Stimulated activated naive CD8-positive, alpha-beta T cell treated with anti-CD3 and anti-CD28 coated beads, Interleukin-15, amount 100 ng/mL, for 72 hours (primary cell): ENCODE measurements at regions not wholly inside any gene's neighbourhood (a gene's known extent, or its start where the extent isn't known, plus 50 kb on each side); places are given as distances from the start of the nearest gene placed in this dataset.

ENCODE experiments used
- ATAC-seq: fragments of 150-1000 bp; cut with Tn5 transposase; 2 replicates; pipeline ENCODE4 v1.10.0; 2021; ENCODE audit warnings: mild to moderate bottlenecking, moderate library complexity
- DNase-seq, 2 donors: peaks; one replicate each; pipeline ENCODE4 v3.0.0; 2021 to 2022
- H3K27ac Mint-ChIP-seq, 2 donors: one replicate each; pipeline ENCODE4 v1.8.0; 2022; ENCODE audit warnings: mild to moderate bottlenecking in 2 of 2, mixed read lengths in 2 of 2, moderate library complexity in 2 of 2
- H3K27me3 Mint-ChIP-seq: one replicate; pipeline ENCODE4 v1.8.0; 2022; ENCODE audit warnings: mixed read lengths
- H3K4me1 Mint-ChIP-seq: one replicate; pipeline ENCODE4 v1.8.0; 2022; ENCODE audit warnings: mild to moderate bottlenecking, mixed read lengths
- H3K4me3 Mint-ChIP-seq, 2 donors: one replicate each; pipeline ENCODE4 v1.8.0; 2022; ENCODE audit warnings: mild to moderate bottlenecking in 2 of 2, mixed read lengths in 2 of 2, moderate library complexity in 1 of 2
- H3K9me3 Mint-ChIP-seq, 2 donors: one replicate each; pipeline ENCODE4 v1.8.0; 2022; ENCODE audit warnings: mixed read lengths in 2 of 2

DNA sequence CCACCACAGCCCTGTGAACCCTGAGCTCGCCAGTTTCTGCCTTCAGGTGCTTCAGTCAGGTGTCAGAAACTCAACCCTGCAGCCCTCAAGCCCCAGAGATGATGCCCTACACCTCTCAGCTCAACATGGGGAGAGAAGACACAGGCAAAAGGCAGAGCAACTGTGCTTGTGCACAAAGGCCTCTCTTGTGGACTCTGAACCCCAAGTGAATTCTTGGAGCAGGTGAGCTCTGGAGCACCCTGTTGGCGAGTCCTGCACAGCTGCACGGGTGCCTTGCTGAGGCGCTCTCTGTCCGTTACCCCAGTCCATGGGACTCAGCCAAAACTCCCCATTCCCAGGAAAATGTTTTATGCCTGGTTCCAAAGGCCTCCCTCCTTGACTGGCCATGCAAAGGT, 197.0 kb downstream of the KLF13 start:
- no peak overlapping the region for H3K27ac Mint-ChIP-seq
- no peak overlapping the region for H3K4me3 Mint-ChIP-seq
- ATAC-seq (no peak), DNase-seq (no peak)
- H3K9me3 Mint-ChIP-seq: no peaks in the 10 kb centered on the region
- peaks cover 16% of the 10 kb centered on the region for H3K27me3 Mint-ChIP-seq
- H3K4me1 Mint-ChIP-seq: no peaks in the 10 kb centered on the region

DNA sequence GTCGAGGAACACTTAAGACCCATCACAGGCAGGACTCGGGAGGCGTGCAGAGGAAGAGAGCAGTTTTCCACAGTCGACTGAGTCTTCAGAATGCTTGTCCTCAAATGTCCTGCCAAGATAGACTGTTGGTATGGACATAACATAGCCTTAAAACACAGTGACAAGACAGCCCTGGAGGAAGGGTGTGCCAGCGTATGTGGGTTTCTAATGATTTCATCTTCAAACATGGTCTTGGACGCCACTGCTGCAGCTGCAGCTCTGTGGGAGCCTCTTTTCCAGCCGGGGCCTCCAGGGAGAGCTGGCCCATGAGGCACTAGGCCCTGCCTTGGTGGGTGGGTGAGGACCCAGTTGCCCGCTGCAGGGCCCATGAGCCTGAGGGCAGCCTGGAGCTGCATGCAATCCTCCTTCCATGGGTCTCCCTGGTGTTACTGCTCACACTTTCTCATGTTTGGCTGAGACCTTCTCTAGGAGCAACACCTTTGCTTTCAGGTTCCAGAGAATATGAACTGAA, 198.6 kb downstream of the KLF13 start:
- no peak overlapping the region for H3K4me3 Mint-ChIP-seq
- H3K27me3 Mint-ChIP-seq: peaks cover 24% of the 10 kb centered on the region
- no peaks in the 10 kb centered on the region for H3K4me1 Mint-ChIP-seq
- H3K9me3 Mint-ChIP-seq: no peaks in the 10 kb centered on the region
- H3K27ac Mint-ChIP-seq: no peak overlapping the region
- no peak for ATAC-seq
- no peak for DNase-seq

DNA sequence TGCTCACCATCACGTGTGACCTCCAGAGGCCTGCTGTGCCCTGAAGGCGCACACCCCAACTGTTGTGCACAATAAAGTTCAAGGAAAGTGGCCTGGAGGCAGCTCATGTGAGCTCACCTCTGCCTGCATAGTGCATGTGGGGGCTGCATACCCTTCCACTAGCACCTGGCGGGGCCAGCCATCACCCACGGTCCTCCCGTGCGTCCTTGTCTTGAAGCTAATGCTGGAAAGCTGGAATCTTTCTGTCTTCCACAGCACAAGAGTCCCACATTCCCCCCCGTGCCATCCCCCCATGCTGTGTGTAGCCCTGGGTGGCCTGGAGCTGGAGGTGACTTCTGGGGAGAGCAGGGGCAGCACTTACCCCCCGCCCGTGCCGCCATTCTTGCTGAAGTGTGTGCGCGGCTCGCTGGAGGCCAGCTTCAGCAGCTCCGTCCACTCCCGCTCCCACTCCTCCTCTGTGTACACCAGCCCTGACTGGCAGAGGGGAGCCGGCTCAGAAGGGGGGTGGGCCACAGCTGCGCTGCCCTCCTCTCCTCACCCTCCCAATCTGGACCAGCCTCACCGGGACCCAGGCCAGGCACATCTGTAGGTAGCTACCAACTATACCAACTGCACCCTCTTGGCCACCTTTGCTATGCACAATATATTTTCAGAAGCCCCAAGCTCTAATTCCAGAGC, 199.5 kb downstream of the KLF13 start:
- no peaks in the 10 kb centered on the region for H3K9me3 Mint-ChIP-seq
- DNase-seq (no peak), ATAC-seq (no peak)
- H3K4me1 Mint-ChIP-seq: no peaks in the 10 kb centered on the region
- peak overlapping the region in 1 of 2 donors; percentile 16 for H3K27ac Mint-ChIP-seq
- peaks cover 28% of the 10 kb centered on the region for H3K27me3 Mint-ChIP-seq
- no peak overlapping the region for H3K4me3 Mint-ChIP-seq

DNA sequence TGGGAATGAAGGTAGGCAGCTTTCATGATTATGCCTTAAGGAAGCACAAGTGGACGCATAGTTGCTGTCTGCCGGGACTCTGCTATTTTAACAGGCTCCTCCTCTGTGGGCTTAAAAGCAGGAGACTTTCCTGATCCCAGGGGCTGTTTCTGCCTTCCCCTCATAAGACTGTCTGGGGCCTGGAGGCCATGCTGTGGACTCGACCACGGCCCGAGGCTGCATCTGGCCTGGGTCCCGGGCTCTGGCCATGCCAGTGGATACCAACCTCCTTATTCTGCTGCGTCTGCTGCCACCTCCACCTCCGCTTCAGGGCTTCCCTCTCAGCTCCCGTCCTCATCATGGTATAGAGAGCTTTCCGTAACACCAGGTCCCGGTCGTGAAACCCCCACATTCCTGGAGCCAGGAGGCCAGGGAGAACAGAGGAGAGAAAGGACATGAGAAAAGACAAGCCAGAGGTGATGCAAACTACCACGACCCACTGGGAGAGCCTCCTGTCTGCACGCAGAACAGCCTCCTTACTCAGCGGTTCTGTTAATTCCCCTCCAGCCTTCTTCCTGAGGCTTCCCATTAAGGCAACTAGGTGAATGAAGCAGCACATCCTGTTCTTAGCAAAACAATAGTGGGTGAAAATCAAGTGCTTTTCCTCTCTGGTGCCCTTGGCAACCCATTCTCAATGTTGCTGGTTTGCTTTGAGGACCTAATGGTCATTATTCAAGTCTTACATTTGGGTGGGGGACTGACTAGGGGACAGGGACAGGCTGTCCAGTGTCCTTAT, 200.5 kb downstream of the KLF13 start:
- peaks cover 0 to 4% of the 10 kb centered on the region in 2 donors for H3K9me3 Mint-ChIP-seq
- peaks cover 37% of the 10 kb centered on the region for H3K27me3 Mint-ChIP-seq
- no peak overlapping the region for H3K27ac Mint-ChIP-seq
- ATAC-seq (no peak), DNase-seq (no peak)
- no peak overlapping the region for H3K4me3 Mint-ChIP-seq
- no peaks in the 10 kb centered on the region for H3K4me1 Mint-ChIP-seq

DNA sequence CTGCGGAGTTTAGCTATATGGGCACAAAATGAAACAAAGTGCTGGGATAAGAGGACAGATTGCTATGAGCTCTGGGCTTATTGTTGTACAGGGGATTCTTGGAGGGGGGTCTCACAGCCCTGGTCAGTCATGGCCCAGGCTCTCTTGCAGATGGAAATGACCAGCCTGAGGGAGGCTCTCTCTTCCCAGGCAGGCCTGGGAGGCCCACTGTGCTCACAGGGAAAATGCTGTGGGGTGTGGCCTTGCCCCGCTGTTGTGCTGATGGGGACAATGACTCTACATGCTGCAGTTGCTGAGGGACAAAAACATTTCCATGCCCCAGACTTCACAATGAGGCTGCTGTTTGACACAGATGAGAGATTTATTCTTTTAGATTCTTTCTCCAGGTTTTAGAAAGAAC, 202.2 kb downstream of the KLF13 start:
- H3K4me1 Mint-ChIP-seq: no peaks in the 10 kb centered on the region
- peaks cover 34% of the 10 kb centered on the region for H3K27me3 Mint-ChIP-seq
- no peak for ATAC-seq
- DNase-seq: no peak
- no peak overlapping the region for H3K4me3 Mint-ChIP-seq
- H3K27ac Mint-ChIP-seq: no peak overlapping the region
- peaks cover 1 to 7% of the 10 kb centered on the region in 2 donors for H3K9me3 Mint-ChIP-seq

DNA sequence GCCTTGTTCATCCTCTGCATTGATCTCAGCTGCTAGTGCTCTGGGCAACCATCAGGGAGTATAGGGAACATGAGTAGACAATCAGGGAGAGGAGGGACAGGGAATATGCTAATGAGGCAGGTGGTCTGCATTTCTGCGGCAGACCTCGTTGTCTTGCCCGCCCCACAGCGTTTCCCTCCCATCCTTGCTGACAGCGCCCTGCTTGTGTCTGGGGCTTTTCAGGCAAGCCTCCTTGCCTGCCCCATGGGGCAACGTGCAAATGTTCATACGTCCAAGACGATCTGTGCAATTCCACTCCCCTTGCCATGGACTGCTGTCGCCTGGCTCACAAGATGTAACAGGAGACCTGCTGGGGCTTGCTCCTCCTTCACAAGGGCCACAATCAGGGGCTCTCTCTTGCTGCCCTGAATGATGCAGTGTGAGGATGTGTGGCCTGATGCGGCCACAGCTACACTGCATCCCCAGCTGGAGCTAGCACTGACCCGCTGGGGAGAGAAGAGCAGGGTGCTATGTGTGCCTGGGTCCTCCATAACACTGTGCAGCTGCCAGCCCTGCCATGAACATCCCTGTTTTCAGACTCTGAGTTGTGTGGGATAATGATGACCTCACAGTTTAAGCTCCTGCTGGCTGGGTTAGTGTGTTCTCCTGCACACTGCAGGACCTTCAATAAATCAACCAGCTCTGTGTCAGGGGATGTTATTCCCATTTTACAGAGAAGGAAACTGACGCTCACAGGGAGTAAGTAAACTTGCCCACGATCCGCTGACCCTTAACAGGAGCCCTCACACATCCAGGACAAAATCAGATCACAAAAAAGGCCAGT, 211.3 kb downstream of the KLF13 start:
- Mint-ChIP-seq H3K4me1 (no peaks in the 10 kb centered on the region), H3K27ac (no peak overlapping the region), H3K27me3 (peaks cover 70% of the 10 kb centered on the region), H3K4me3 (no peak overlapping the region), H3K9me3 (peaks cover 0 to 9% of the 10 kb centered on the region in 2 donors)
- ATAC-seq: no peak
- no peak for DNase-seq

DNA sequence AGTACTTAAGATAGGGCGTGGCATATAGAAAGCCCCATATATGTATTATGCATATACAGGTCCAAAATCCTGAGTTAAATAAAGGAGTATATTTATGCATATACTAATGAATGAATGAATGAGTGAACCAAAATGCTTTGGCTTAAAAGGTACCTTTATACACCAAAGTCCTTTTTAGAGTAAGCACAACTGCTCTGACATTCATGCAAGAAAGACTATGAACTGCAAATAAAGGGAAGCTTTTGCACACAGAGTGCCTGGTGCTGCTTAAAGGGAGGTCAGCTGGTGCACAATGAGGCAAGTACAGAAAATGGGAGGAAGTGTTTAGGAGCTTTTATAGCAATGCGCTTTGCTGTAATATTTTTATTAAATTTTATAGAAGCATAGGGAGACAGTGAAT, 214.0 kb downstream of the KLF13 start:
- no peak for DNase-seq
- Mint-ChIP-seq H3K9me3 (no peaks in the 10 kb centered on the region), H3K27ac (no peak overlapping the region), H3K27me3 (peaks cover 71% of the 10 kb centered on the region), H3K4me1 (peaks cover 14% of the 10 kb centered on the region), H3K4me3 (no peak overlapping the region)
- ATAC-seq: no peak

DNA sequence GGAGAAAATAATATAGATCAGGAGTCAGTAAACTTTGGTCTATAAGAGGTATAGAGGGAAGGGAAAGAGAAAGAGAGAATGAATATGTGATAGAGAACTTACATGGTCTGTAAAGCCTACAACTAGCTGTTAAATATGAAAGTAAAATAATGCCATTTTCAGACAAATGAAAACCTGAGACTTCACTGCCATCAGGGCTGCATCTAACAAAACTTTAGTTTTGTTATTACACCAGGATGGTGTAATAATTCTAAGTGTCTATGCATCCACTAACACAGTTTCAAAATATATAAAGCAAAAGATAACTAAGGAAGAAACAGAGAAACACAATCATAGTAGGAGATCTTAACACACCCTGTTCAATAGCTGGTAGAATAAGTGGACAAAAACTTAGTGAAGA, 217.7 kb downstream of the KLF13 start:
- ATAC-seq (no peak), DNase-seq (no peak)
- no peaks in the 10 kb centered on the region for H3K9me3 Mint-ChIP-seq
- no peak overlapping the region for H3K4me3 Mint-ChIP-seq
- H3K4me1 Mint-ChIP-seq: peaks cover 17% of the 10 kb centered on the region
- peaks cover 75% of the 10 kb centered on the region for H3K27me3 Mint-ChIP-seq
- H3K27ac Mint-ChIP-seq: no peak overlapping the region

DNA sequence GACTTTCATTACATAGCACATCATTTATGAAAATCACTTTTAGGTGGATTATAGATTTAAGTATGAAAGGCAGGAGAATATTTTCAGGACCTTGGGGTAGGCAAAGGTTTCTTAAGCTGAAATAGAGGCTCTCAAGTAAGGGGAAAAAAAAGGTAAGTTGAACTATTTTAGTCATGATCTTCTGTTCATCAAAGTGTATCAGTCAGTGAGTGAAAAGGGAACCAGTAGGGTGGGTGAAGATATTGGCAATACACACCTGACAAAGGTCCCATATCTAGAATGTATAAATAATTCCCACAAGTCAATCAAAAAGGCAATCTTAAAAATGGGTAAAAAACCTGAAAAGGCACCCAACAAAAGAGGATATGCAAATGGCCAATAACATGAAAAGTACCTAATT, 218.6 kb downstream of the KLF13 start:
- H3K4me1 Mint-ChIP-seq: peaks cover 20% of the 10 kb centered on the region
- H3K4me3 Mint-ChIP-seq: no peak overlapping the region
- peaks cover 76% of the 10 kb centered on the region for H3K27me3 Mint-ChIP-seq
- H3K27ac Mint-ChIP-seq: no peak overlapping the region
- DNase-seq: no peak
- ATAC-seq: no peak
- H3K9me3 Mint-ChIP-seq: no peaks in the 10 kb centered on the region

DNA sequence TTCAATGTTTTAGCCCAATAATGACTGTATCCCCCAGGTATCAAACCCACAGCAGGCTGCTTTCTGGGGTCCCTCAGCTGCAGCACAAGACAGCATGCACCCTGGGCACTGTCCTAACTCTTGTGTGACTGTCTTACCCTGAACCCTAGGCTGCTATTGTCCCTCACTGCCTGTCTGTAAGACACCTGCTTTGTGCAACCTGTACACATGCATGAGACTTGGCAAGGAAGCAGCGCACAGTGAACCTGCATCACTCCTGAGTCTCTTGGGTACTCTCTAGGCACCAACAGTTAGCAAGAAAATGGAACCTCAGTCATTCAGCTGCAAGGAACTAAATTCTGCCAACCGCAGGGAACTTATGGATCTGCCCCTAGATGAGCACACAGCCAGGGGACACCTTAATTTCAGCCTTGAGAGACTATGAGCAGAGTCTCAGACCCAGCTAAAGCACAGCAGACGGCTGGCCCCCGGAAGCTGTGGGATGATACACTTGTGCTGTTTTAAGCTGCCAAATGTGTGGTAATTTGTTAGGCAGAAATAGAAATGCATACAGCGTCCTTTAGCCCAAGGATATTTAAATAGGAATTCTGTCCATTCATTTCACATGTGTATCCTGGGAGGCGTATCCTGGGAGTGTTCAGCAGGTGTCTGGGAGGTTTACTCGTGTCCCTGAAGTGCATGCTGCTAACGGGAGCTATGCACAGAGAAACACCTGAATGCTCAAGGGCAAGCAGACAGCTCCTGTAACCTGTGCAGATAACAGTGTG, 223.8 kb downstream of the KLF13 start:
- Mint-ChIP-seq H3K9me3 (no peaks in the 10 kb centered on the region), H3K4me3 (no peak overlapping the region), H3K4me1 (peaks cover 23% of the 10 kb centered on the region), H3K27ac (peak overlapping the region in 1 of 2 donors; percentile 51), H3K27me3 (peaks cover 58% of the 10 kb centered on the region)
- no peak for DNase-seq
- no peak for ATAC-seq

DNA sequence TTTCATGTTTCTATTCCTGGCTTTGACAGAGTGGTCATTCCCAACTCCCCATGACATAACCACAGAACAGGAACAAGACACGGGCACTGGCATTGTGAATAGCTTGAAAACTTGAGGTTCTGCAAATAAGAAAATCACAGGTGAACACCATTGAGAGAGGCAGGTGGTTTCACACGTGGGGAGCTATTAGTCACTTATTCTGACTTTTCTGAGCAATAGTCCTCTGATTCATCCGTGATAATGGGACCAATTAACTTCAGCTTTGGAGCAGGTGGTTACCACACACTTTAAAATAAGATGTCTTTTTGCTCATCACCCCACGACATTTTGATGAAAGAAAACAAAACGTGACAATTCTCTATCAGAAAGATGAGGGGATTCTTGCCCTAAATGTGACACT, 224.7 kb downstream of the KLF13 start:
- peak; percentile 98 for ATAC-seq
- DNase-seq: peak; percentile 24 to 26

DNA sequence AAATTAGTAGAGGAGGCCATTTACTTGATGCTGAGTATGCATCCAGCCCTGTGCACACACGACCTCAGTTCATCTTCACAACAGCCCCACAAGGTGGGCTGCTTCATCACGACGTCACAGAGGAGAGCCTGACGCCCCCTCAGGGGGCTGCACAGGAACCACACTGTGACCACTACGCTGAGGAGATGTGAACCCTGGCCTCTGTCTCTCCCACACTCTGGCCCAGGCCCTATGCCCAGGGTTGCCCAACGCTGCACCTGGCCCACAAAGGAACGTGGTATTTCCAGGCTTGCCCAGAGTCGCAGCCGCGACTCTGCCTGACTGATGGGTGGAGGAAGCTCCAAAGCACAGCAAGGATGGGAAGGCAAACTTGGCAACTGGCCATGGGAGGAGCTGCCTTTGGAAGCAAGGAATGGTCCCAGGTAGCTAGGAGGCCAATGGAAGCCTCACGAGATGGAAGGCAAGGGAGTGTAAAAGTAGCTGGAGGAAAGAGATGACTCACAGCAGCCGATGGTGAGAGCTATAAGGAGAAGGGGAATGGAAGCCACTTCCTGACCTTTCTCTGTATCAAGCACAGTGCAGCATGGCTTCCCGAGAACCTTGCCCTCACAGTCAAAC, 226.0 kb downstream of the KLF13 start:
- H3K27ac Mint-ChIP-seq: no peak overlapping the region
- no peak overlapping the region for H3K4me3 Mint-ChIP-seq
- peaks cover 21% of the 10 kb centered on the region for H3K4me1 Mint-ChIP-seq
- H3K27me3 Mint-ChIP-seq: peaks cover 49% of the 10 kb centered on the region
- H3K9me3 Mint-ChIP-seq: no peaks in the 10 kb centered on the region
- DNase-seq: no peak
- no peak for ATAC-seq

More for the DNA sequence above, 224.7 kb downstream of the KLF13 start:
- no peak overlapping the region for H3K27ac Mint-ChIP-seq
- no peak overlapping the region for H3K4me3 Mint-ChIP-seq
- H3K9me3 Mint-ChIP-seq: no peaks in the 10 kb centered on the region
- H3K4me1 Mint-ChIP-seq: peaks cover 21% of the 10 kb centered on the region
- peaks cover 49% of the 10 kb centered on the region for H3K27me3 Mint-ChIP-seq

DNA sequence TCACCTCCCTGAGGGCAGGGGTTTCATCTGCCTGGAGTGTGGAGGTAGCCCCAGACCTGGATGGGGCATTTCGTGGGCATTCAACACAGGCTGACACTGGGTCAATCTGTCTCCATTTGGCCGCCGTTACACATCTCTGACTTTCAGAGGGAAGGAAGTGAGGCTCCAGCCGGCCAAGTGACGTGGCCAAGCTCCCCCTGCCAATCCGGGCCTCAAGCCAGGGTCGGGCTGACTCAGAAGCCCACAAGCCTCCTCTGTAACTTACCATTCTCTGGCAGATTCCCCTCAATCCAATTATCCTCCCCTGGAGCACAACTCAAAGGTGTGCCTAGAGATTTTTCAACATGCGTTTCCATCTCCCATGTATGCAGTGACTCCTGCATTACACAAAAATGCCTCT, 227.6 kb downstream of the KLF13 start:
- Mint-ChIP-seq H3K4me3 (no peak overlapping the region), H3K27me3 (peaks cover 40% of the 10 kb centered on the region), H3K9me3 (no peaks in the 10 kb centered on the region), H3K4me1 (peaks cover 19% of the 10 kb centered on the region), H3K27ac (peak overlapping the region in 1 of 2 donors; percentile 30)
- no peak for DNase-seq
- ATAC-seq: no peak

DNA sequence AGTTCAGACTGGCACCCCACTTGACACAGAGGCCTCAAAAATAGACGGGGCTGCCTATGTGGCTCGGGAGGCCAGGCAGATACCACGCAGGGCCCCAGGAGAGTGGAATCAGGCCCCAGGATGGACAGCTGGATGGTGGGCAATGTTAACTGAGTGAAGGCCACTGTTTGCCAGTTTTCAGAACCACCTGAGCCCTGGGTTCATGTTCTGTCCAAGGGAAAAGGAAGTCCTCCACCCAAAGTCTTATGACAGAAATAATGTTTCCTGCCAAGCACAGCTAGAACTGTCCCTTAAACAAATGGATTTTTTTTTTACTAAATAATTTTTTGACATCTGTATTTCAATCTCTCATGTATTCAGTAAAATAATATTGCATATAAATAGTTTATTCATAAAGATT, 228.4 kb downstream of the KLF13 start:
- H3K4me1 Mint-ChIP-seq: peaks cover 15% of the 10 kb centered on the region
- ATAC-seq (no peak), DNase-seq (no peak)
- peak overlapping the region in 1 of 2 donors; percentile 72 for H3K27ac Mint-ChIP-seq
- no peaks in the 10 kb centered on the region for H3K9me3 Mint-ChIP-seq
- peaks cover 32% of the 10 kb centered on the region for H3K27me3 Mint-ChIP-seq
- no peak overlapping the region for H3K4me3 Mint-ChIP-seq
